ENCODE measurements at regions not wholly inside any gene's neighbourhood (a gene's known extent, or its start where the extent isn't known, plus 50 kb on each side); places are given as distances from the start of the nearest gene placed in this dataset.

DNA sequence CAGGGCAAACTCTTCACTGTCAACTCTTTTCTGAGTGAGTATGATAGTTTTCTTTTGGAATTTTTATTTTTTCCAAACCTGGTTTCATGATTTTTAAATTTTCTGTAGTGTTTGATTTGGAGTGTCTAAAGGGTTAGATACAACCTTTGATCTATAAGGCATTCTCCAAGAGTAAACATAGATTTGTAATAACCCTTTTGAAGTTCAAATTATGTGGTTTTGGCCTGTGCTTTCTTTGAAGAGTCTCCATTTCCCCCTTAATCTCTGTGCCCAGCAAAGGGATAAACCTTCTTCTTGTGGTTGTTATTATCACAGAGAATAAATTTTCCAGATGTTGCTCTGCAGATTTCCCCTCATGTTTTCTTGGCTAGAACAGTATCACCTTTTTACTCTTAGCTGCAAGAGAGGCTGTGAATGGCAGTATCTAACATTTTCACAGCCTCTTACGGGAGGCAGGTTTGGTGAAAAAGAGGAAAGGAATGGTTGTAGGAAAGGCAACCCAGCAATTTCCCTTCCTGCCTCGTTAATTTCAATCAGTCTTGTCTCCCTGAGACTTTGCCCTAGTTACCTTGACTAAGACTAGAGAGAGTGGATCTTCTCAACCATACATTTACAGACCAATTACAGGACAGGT is 83.3 kb upstream of the AKIRIN2 start:
- CTCF ChIA-PET: no interaction called here
- DNase-seq: no peak
- H3K9me2 ChIP-seq (ENCODE audit: insufficient read depth): no peaks in the 10 kb centered on the region
- H2AFZ ChIP-seq: no peak overlapping the region
- no peaks in the 10 kb centered on the region for H4K20me1 ChIP-seq (ENCODE audit: insufficient read depth)
- POLR2A ChIA-PET (ENCODE audit: unreplicated experiment): no interaction called here
- BruUV-seq (replicated peaks): no TSS peak
- no peaks in the 10 kb centered on the region for H3F3A ChIP-seq (ENCODE audit: insufficient read depth, low read depth)
- no peaks in the 10 kb centered on the region for H3K36me3 ChIP-seq (ENCODE audit: low read depth)
- no peak overlapping the region for H3K27ac ChIP-seq
- H3K79me2 ChIP-seq (ENCODE audit: low read depth): no peaks in the 10 kb centered on the region
- no peaks in the 10 kb centered on the region for H3K27me3 ChIP-seq (ENCODE audit: insufficient read depth, low read depth)
- no peaks in the 10 kb centered on the region for H3K9me3 ChIP-seq (ENCODE audit: insufficient read depth, low read depth)
- no peak overlapping the region for H3K4me2 ChIP-seq
- peaks cover 13% of the 10 kb centered on the region for H3K4me1 ChIP-seq (replicated peaks; ENCODE audit: insufficient read depth)
- TF ChIP-seq EZH2 (IDR thresholded peaks at IDR 0.05; ENCODE audit: low read depth) (no peak), CTCF (conservative IDR thresholded peaks at IDR 0.05) (no peak)
- H3K4me3 ChIP-seq: no peak overlapping the region
- intact Hi-C loops (cut with micrococcal nuclease; ENCODE audit: unreplicated experiment): no loop called here

DNA sequence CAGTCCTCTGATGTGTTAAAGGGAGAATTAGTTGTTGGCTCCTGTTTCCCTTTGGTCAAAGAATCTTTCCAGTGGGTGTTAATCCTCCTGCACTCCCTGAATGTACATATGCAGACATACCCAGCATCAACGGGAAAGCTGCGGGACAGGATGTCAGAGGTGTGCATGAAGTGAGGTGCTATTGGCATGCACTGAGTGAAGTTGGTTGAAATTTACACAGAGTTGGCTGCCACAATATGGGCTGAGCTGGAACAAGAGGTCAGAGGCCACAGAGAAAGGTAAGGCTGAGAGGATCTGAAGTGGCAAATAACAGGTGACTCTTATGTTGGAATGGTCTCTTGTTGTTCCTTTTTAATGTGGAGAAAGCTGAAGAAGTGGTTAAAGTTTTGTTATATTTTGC is 82.7 kb upstream of the AKIRIN2 start:
- no peak overlapping the region for H3K27ac ChIP-seq
- no peak for DNase-seq
- H3K36me3 ChIP-seq (ENCODE audit: low read depth): no peaks in the 10 kb centered on the region
- H3K79me2 ChIP-seq (ENCODE audit: low read depth): no peaks in the 10 kb centered on the region
- H3F3A ChIP-seq (ENCODE audit: insufficient read depth, low read depth): no peaks in the 10 kb centered on the region
- H3K9me3 ChIP-seq (ENCODE audit: insufficient read depth, low read depth): no peaks in the 10 kb centered on the region
- H3K4me3 ChIP-seq: no peak overlapping the region
- H3K9me2 ChIP-seq (ENCODE audit: insufficient read depth): no peaks in the 10 kb centered on the region
- ChIA-PET CTCF (interaction anchor here (0.6 kb wide), 1 partner anchor 40 kb away, joined by 3 read pairs; no protein-coding TSS in a partner anchor), POLR2A (ENCODE audit: unreplicated experiment) (no interaction called here)
- BruUV-seq (replicated peaks): no TSS peak
- H3K4me2 ChIP-seq: no peak overlapping the region
- intact Hi-C loops (cut with micrococcal nuclease; ENCODE audit: unreplicated experiment): no loop called here
- TF ChIP-seq EZH2 (IDR thresholded peaks at IDR 0.05; ENCODE audit: low read depth) (no peak), CTCF (conservative IDR thresholded peaks at IDR 0.05) (no peak)
- no peaks in the 10 kb centered on the region for H4K20me1 ChIP-seq (ENCODE audit: insufficient read depth)
- no peak overlapping the region for H2AFZ ChIP-seq
- no peaks in the 10 kb centered on the region for H3K27me3 ChIP-seq (ENCODE audit: insufficient read depth, low read depth)
- H3K4me1 ChIP-seq (replicated peaks; ENCODE audit: insufficient read depth): peaks cover 9% of the 10 kb centered on the region

GRCh38 chr6:87784051-87784450 is 82.0 kb upstream of the AKIRIN2 start:
- H3K9me2 ChIP-seq (ENCODE audit: insufficient read depth): no peaks in the 10 kb centered on the region
- no peaks in the 10 kb centered on the region for H3F3A ChIP-seq (ENCODE audit: insufficient read depth, low read depth)
- H2AFZ ChIP-seq: no peak overlapping the region
- H3K4me2 ChIP-seq: no peak overlapping the region
- no peak for TF ChIP-seq EZH2 (IDR thresholded peaks at IDR 0.05; ENCODE audit: low read depth)
- no peak for TF ChIP-seq CTCF (conservative IDR thresholded peaks at IDR 0.05)
- no peaks in the 10 kb centered on the region for H4K20me1 ChIP-seq (ENCODE audit: insufficient read depth)
- no peaks in the 10 kb centered on the region for H3K27me3 ChIP-seq (ENCODE audit: insufficient read depth, low read depth)
- peaks cover 3% of the 10 kb centered on the region; the same call in 1 of the 2 replicates for H3K4me1 ChIP-seq (replicated peaks; ENCODE audit: insufficient read depth)
- no peak overlapping the region for H3K4me3 ChIP-seq
- BruUV-seq (replicated peaks): no TSS peak
- H3K27ac ChIP-seq: no peak overlapping the region
- H3K36me3 ChIP-seq (ENCODE audit: low read depth): no peaks in the 10 kb centered on the region
- DNase-seq: no peak
- ChIA-PET POLR2A (ENCODE audit: unreplicated experiment) (no interaction called here), CTCF (interaction anchor here (0.6 kb wide), 1 partner anchor 40 kb away, joined by 3 read pairs; no protein-coding TSS in a partner anchor)
- H3K79me2 ChIP-seq (ENCODE audit: low read depth): no peaks in the 10 kb centered on the region
- H3K9me3 ChIP-seq (ENCODE audit: insufficient read depth, low read depth): no peaks in the 10 kb centered on the region
- intact Hi-C loops (cut with micrococcal nuclease; ENCODE audit: unreplicated experiment): no loop called here
